ENCODE measurements at regions not wholly inside any gene's neighbourhood (a gene's known extent, or its start where the extent isn't known, plus 50 kb on each side); places are given as distances from the start of the nearest gene placed in this dataset.

DNA sequence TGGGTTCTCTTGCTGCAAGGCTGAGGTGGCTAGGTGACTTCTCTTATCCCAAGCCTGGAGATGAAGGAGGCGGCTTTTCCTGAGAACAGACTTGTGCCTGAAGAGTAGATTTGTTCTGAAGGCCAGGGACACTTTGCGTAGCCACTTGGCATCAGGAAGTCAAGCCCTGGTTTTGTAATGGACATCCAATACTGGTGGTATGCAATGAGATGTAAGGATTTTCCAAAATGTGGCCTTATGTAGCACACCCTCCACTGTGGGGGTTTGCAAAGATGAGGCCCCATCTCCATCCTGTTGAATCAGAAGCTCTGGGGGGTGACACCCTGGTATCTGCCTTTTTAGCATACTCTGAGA lies 124.5 kb upstream of the IPO9 start:
- H4K20me1 ChIP-seq (ENCODE audit: insufficient read depth, low read length): no peaks in the 10 kb centered on the region
- peaks cover 12% of the 10 kb centered on the region for H3K4me1 ChIP-seq (ENCODE audit: low read length)
- H2AFZ ChIP-seq (ENCODE audit: low read depth, low read length): no peak overlapping the region

DNA sequence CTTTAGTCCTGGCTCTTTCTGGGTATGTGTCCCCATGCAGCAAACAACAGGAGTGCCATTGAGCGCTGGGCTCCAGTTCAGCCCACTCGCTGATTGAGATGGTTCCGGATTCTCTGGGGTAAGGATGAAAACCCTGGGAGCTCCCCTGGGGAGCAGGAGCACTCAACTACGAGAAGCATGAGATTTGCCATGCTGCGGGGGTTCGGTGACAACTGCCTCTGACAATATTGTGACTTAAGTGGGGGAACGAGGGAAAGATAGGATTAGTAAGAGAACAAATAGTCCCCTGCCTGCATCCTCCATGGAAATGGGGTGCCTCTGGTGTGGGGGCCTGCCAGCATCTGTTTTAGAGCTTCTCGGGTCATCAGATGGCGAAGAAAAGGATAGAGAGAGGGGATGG lies 123.6 kb upstream of the IPO9 start:
- no peak overlapping the region for H3K4me2 ChIP-seq (ENCODE audit: low read length)

More for the DNA sequence above, 124.5 kb upstream of the IPO9 start:
- Histone ChIP-seq H3K4me2 (ENCODE audit: low read length) (peak overlapping the region; percentile 57; the same call in 1 of the 2 replicates), H3K27me3 (ENCODE audit: low read depth, low read length) (0 out of 2 replicates have a peak, but pooled peaks cover 5% of the 10 kb centered on the region), H3K9ac (ENCODE audit: low read length) (no peak overlapping the region), H3K4me3 (ENCODE audit: low read length) (no peak overlapping the region), H3K36me3 (replicated peaks; ENCODE audit: low read depth, low read length) (no peaks in the 10 kb centered on the region), H3K79me2 (ENCODE audit: low read length) (no peaks in the 10 kb centered on the region), H3K27ac (ENCODE audit: low read length) (no peak overlapping the region), H3K9me3 (ENCODE audit: insufficient read depth, low read length) (no peaks in the 10 kb centered on the region)
- no peak for TF ChIP-seq EZH2phosphoT487 (IDR thresholded peaks at IDR 0.05; ENCODE audit: low read depth)
- TF ChIP-seq, protein P1, sequence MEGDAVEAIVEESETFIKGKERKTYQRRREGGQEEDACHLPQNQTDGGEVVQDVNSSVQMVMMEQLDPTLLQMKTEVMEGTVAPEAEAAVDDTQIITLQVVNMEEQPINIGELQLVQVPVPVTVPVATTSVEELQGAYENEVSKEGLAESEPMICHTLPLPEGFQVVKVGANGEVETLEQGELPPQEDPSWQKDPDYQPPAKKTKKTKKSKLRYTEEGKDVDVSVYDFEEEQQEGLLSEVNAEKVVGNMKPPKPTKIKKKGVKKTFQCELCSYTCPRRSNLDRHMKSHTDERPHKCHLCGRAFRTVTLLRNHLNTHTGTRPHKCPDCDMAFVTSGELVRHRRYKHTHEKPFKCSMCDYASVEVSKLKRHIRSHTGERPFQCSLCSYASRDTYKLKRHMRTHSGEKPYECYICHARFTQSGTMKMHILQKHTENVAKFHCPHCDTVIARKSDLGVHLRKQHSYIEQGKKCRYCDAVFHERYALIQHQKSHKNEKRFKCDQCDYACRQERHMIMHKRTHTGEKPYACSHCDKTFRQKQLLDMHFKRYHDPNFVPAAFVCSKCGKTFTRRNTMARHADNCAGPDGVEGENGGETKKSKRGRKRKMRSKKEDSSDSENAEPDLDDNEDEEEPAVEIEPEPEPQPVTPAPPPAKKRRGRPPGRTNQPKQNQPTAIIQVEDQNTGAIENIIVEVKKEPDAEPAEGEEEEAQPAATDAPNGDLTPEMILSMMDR (IDR thresholded peaks at IDR 0.05; ENCODE audit: low read depth, low read length): no peak

DNA sequence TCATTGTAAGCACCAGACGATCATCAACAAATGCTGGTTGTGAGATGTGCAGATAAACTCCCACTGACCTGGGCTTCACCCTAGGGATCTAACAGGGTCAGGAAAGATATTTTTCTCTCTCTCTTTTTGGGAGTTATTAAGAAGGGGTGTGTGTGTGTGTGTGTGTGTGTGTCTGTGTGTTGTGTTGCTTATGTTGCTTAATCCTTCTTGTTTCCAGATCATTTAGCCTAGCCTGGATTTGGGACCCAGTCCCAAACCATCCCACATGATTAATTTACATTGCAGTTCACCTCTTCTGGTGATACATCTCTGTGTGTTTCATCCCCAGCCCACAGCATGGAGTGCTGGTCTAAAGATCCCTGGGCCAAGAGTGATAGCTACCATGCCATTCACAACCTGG lies 122.8 kb upstream of the IPO9 start:
- TF ChIP-seq, protein P1 (IDR thresholded peaks at IDR 0.05; ENCODE audit: low read depth, low read length): no peak
- no peak for TF ChIP-seq EZH2phosphoT487 (IDR thresholded peaks at IDR 0.05; ENCODE audit: low read depth)
- Histone ChIP-seq H3K79me2 (ENCODE audit: low read length) (no peaks in the 10 kb centered on the region), H3K27me3 (ENCODE audit: low read depth, low read length) (0 out of 2 replicates have a peak, but pooled peaks cover 5% of the 10 kb centered on the region), H3K4me1 (ENCODE audit: low read length) (peaks cover 14% of the 10 kb centered on the region), H3K4me3 (ENCODE audit: low read length) (no peak overlapping the region), H3K27ac (ENCODE audit: low read length) (no peak overlapping the region), H3K36me3 (replicated peaks; ENCODE audit: low read depth, low read length) (no peaks in the 10 kb centered on the region), H2AFZ (ENCODE audit: low read depth, low read length) (no peak overlapping the region), H4K20me1 (ENCODE audit: insufficient read depth, low read length) (no peaks in the 10 kb centered on the region), H3K9me3 (ENCODE audit: insufficient read depth, low read length) (no peaks in the 10 kb centered on the region), H3K9ac (ENCODE audit: low read length) (no peak overlapping the region), H3K4me2 (ENCODE audit: low read length) (no peak overlapping the region)

More for the DNA sequence above, 123.6 kb upstream of the IPO9 start:
- H3K27me3 ChIP-seq (ENCODE audit: low read depth, low read length): 0 out of 2 replicates have a peak, but pooled peaks cover 5% of the 10 kb centered on the region
- H3K9me3 ChIP-seq (ENCODE audit: insufficient read depth, low read length): no peaks in the 10 kb centered on the region
- no peaks in the 10 kb centered on the region for H3K79me2 ChIP-seq (ENCODE audit: low read length)
- no peaks in the 10 kb centered on the region for H3K36me3 ChIP-seq (replicated peaks; ENCODE audit: low read depth, low read length)
- no peak overlapping the region for H3K4me3 ChIP-seq (ENCODE audit: low read length)
- no peak overlapping the region for H3K27ac ChIP-seq (ENCODE audit: low read length)
- TF ChIP-seq, protein P1 (IDR thresholded peaks at IDR 0.05; ENCODE audit: low read depth, low read length): no peak
- TF ChIP-seq EZH2phosphoT487 (IDR thresholded peaks at IDR 0.05; ENCODE audit: low read depth): no peak
- no peak overlapping the region for H3K9ac ChIP-seq (ENCODE audit: low read length)
- no peak overlapping the region for H2AFZ ChIP-seq (ENCODE audit: low read depth, low read length)
- H3K4me1 ChIP-seq (ENCODE audit: low read length): peaks cover 14% of the 10 kb centered on the region
- H4K20me1 ChIP-seq (ENCODE audit: insufficient read depth, low read length): no peaks in the 10 kb centered on the region

DNA sequence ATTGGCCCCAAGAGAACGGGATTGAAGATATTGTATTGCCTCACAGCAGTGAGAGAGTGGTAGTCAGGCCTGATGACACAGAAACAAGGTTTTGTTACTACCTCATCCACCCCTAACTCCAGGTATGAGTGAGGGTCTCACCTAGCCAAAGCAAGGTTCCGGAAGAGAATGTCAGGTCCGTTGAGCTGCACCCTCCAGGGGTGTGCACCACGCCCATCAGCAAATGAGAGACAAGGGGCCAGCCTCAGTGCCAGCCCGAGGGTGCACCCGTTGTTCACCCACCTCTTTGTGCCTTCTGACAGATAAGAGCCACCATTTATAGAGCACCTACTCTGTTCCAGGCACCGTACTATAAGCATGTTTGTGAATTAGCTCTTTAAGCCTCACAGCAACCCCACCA lies 121.9 kb upstream of the IPO9 start:
- Histone ChIP-seq H2AFZ (ENCODE audit: low read depth, low read length) (no peak overlapping the region), H3K4me3 (ENCODE audit: low read length) (no peak overlapping the region), H4K20me1 (ENCODE audit: insufficient read depth, low read length) (no peaks in the 10 kb centered on the region), H3K36me3 (replicated peaks; ENCODE audit: low read depth, low read length) (no peaks in the 10 kb centered on the region), H3K27me3 (ENCODE audit: low read depth, low read length) (0 out of 2 replicates have a peak, but pooled peaks cover 5% of the 10 kb centered on the region), H3K9me3 (ENCODE audit: insufficient read depth, low read length) (no peaks in the 10 kb centered on the region), H3K9ac (ENCODE audit: low read length) (no peak overlapping the region), H3K27ac (ENCODE audit: low read length) (no peak overlapping the region), H3K4me1 (ENCODE audit: low read length) (peaks cover 14% of the 10 kb centered on the region), H3K4me2 (ENCODE audit: low read length) (no peak overlapping the region), H3K79me2 (ENCODE audit: low read length) (no peaks in the 10 kb centered on the region)
- no peak for TF ChIP-seq EZH2phosphoT487 (IDR thresholded peaks at IDR 0.05; ENCODE audit: low read depth)
- TF ChIP-seq, protein P1 (IDR thresholded peaks at IDR 0.05; ENCODE audit: low read depth, low read length): no peak

Data from OCI-LY3 (cell line).